Small intestine (tissue), 7 donors: ENCODE measurements at regions not wholly inside any gene's neighbourhood (a gene's known extent, or its start where the extent isn't known, plus 50 kb on each side); places are given as distances from the start of the nearest gene placed in this dataset.

Source experiments
- DNase-seq, 2 donors: peaks; one replicate each; pipeline versions ENCODE4 v3.0.0 to v3.0.0-alpha.2; 2013
- FAIRE-seq: peaks from 2 replicates; lab custom pipeline; 2012; peaks lifted over from hg19 to GRCh38; lab: Jason Lieb, UNC
- H3K27ac ChIP-seq, 3 donors: one replicate each; pipeline ENCODE4 v1.5.1; 2013; ENCODE audit warnings: low read length in 2 of 3, mild to moderate bottlenecking in 2 of 3, control low read depth in 1 of 3, inconsistent platforms in 1 of 3, low read depth in 1 of 3, moderate library complexity in 1 of 3
- H3K27me3 ChIP-seq, 3 donors: one replicate each; pipeline ENCODE4 v1.6.1; 2013; ENCODE audit warnings: low read length in 3 of 3, inconsistent platforms in 1 of 3; ENCODE audit not compliant: control insufficient read depth in 3 of 3, insufficient read depth in 3 of 3
- H3K36me3 ChIP-seq, 3 donors: one replicate each; pipeline ENCODE4 v1.6.1; 2013; ENCODE audit warnings: low read length in 3 of 3, inconsistent platforms in 1 of 3, low read depth in 1 of 3, mild to moderate bottlenecking in 1 of 3, moderate library complexity in 1 of 3; ENCODE audit not compliant: control insufficient read depth in 3 of 3, insufficient read depth in 2 of 3
- H3K4me1 ChIP-seq, 3 donors: one replicate each; pipeline ENCODE4 v1.6.1; 2013; ENCODE audit warnings: low read length in 2 of 3, inconsistent platforms in 1 of 3, low read depth in 1 of 3, mild to moderate bottlenecking in 1 of 3, moderate library complexity in 1 of 3; ENCODE audit not compliant: control insufficient read depth in 3 of 3, insufficient read depth in 2 of 3
- H3K4me3 ChIP-seq, 3 donors: one replicate each; pipeline ENCODE4 v1.5.1; 2013; ENCODE audit warnings: low read length in 3 of 3, control low read depth in 1 of 3, inconsistent platforms in 1 of 3, low read depth in 1 of 3, mild to moderate bottlenecking in 1 of 3, moderate library complexity in 1 of 3
- H3K9me3 ChIP-seq, 2 donors: one replicate each; pipeline ENCODE4 v1.6.1; 2013; ENCODE audit warnings: low read depth in 1 of 2, low read length in 1 of 2; ENCODE audit not compliant: control insufficient read depth in 2 of 2, insufficient read depth in 1 of 2
- WGBS, 3 donors: extraction: QIAGEN DNeasy Blood & Tissue Kit; methylation state at CpG; one replicate each; pipeline ENCODE4 v1.1.7; 2013; 5-methylcytosine and 5-hydroxymethylcytosine counted together
- donor health status: healthy with polysubstance abuse.
- donor health status: control.
- donor health status: control.
- donor health status: Bipolar disorder and iron deficiency.
- donor health status: healthy.

- Histone ChIP-seq H3K4me3 (no peak overlapping the region), H3K27ac (no peak overlapping the region), H3K4me1 (no peaks in the 10 kb centered on the region), H3K36me3 (no peaks in the 10 kb centered on the region), H3K9me3 (no peaks in the 10 kb centered on the region), H3K27me3 (peaks cover 0 to 2% (median 0%) of the 10 kb centered on the region in 3 donors)
- DNase-seq, result no peak
- no peak for FAIRE-seq
These were observed 278.6 kb upstream of the RPL38 start for GRCh38 chr17:73924909-73925186.

GRCh38 chr17:73929860-73930430 lies 273.5 kb upstream of the RPL38 start:
- no peak overlapping the region for H3K27ac ChIP-seq
- 35 to 49% (median 44%) methylated on average over 7 to 8 of the region's 8 CpGs for WGBS, 3 donors
- FAIRE-seq, result no peak
- no peaks in the 10 kb centered on the region for H3K9me3 ChIP-seq
- no peaks in the 10 kb centered on the region for H3K36me3 ChIP-seq
- H3K4me1 ChIP-seq, result no peaks in the 10 kb centered on the region
- H3K27me3 ChIP-seq, result no peaks in the 10 kb centered on the region
- no peak for DNase-seq
- H3K4me3 ChIP-seq, result no peak overlapping the region

- Histone ChIP-seq H3K4me3 (no peak overlapping the region), H3K27ac (no peak overlapping the region), H3K4me1 (no peaks in the 10 kb centered on the region), H3K9me3 (no peaks in the 10 kb centered on the region), H3K36me3 (no peaks in the 10 kb centered on the region), H3K27me3 (no peaks in the 10 kb centered on the region)
- DNase-seq (no peak), FAIRE-seq (no peak)
- 76 to 83% (median 82%) methylated on average over 9 of the region's 9 CpGs for WGBS, 3 donors
These were observed 271.2 kb upstream of the RPL38 start for GRCh38 chr17:73932216-73932749.

- whole genome bisulfite sequencing, 3 donors, result 80 to 87% (median 86%) methylated on average over 8 of the region's 8 CpGs
These were observed 270.2 kb upstream of the RPL38 start for GRCh38 chr17:73933164-73933766.

GRCh38 chr17:73933871-73934270 lies 269.6 kb upstream of the RPL38 start:
- no peak overlapping the region for H3K27ac ChIP-seq
- H3K36me3 ChIP-seq, result no peaks in the 10 kb centered on the region
- H3K4me1 ChIP-seq, result no peaks in the 10 kb centered on the region
- no peaks in the 10 kb centered on the region for H3K27me3 ChIP-seq
- DNase-seq (no peak), FAIRE-seq (no peak)
- no peaks in the 10 kb centered on the region for H3K9me3 ChIP-seq
- no peak overlapping the region for H3K4me3 ChIP-seq

More at GRCh38 chr17:73933164-73933766, 270.2 kb upstream of the RPL38 start:
- FAIRE-seq, result no peak
- Histone ChIP-seq H3K9me3 (no peaks in the 10 kb centered on the region), H3K27ac (no peak overlapping the region), H3K4me1 (no peaks in the 10 kb centered on the region), H3K4me3 (no peak overlapping the region), H3K36me3 (no peaks in the 10 kb centered on the region), H3K27me3 (no peaks in the 10 kb centered on the region)
- DNase-seq, result no peak

- Histone ChIP-seq H3K36me3 (no peaks in the 10 kb centered on the region), H3K27me3 (no peaks in the 10 kb centered on the region), H3K27ac (no peak overlapping the region), H3K9me3 (no peaks in the 10 kb centered on the region), H3K4me1 (no peaks in the 10 kb centered on the region), H3K4me3 (no peak overlapping the region)
- WGBS, 3 donors, result 24 to 34% (median 27%) methylated on average over 2 of the region's 2 CpGs
- DNase-seq (no peak), FAIRE-seq (no peak)
These were observed 268.8 kb upstream of the RPL38 start for GRCh38 chr17:73934696-73935095.

GRCh38 chr17:73936908-73937627 lies 266.4 kb upstream of the RPL38 start:
- DNase-seq (no peak), FAIRE-seq (no peak)
- H3K36me3 ChIP-seq, result no peaks in the 10 kb centered on the region
- H3K27me3 ChIP-seq, result peaks cover 0 to 3% (median 0%) of the 10 kb centered on the region in 3 donors
- H3K9me3 ChIP-seq, result no peaks in the 10 kb centered on the region
- H3K4me1 ChIP-seq, result no peaks in the 10 kb centered on the region
- no peak overlapping the region for H3K27ac ChIP-seq
- 57 to 75% (median 58%) methylated on average over 8 of the region's 8 CpGs for WGBS, 3 donors
- no peak overlapping the region for H3K4me3 ChIP-seq

GRCh38 chr17:73938706-73939105 lies 264.8 kb upstream of the RPL38 start:
- no peaks in the 10 kb centered on the region for H3K36me3 ChIP-seq
- DNase-seq, result no peak
- H3K27me3 ChIP-seq, result peaks cover 0 to 4% (median 0%) of the 10 kb centered on the region in 3 donors
- no peak for FAIRE-seq
- H3K4me3 ChIP-seq, result no peak overlapping the region
- no peak overlapping the region for H3K27ac ChIP-seq
- WGBS, 3 donors, result 71 to 89% (median 79%) methylated on average over 2 of the region's 2 CpGs
- H3K9me3 ChIP-seq, result no peaks in the 10 kb centered on the region
- H3K4me1 ChIP-seq, result no peaks in the 10 kb centered on the region
